H9 (cell line): ENCODE measurements at regions not wholly inside any gene's neighbourhood (a gene's known extent, or its start where the extent isn't known, plus 50 kb on each side); places are given as distances from the start of the nearest gene placed in this dataset.

Experiments used
- DNase-seq: peaks from one replicate; pipeline ENCODE4 v3.0.0-alpha.2; 2017
- H2AFZ ChIP-seq: one replicate; pipeline ENCODE4 v1.6.1; 2013; ENCODE audit warnings: mild to moderate bottlenecking, low read length, control low read depth, moderate library complexity
- H2AK5ac ChIP-seq: 2 replicates; pipeline ENCODE4 v1.6.1; 2013; ENCODE audit warnings: low read length, control low read depth, mixed read lengths; ENCODE audit not compliant: insufficient read length
- H2BK120ac ChIP-seq: one replicate; pipeline ENCODE4 v1.6.1; 2013; ENCODE audit warnings: low read depth, mild to moderate bottlenecking, low read length, control low read depth, inconsistent platforms; ENCODE audit not compliant: poor library complexity, severe bottlenecking
- H2BK12ac ChIP-seq: 2 replicates; pipeline ENCODE4 v1.6.1; 2013; ENCODE audit warnings: low read length, control low read depth, mixed read lengths, low read depth; ENCODE audit not compliant: insufficient read length
- H2BK15ac ChIP-seq: 2 replicates; pipeline ENCODE4 v1.6.1; 2013; ENCODE audit warnings: low read depth, low read length, control low read depth
- H2BK20ac ChIP-seq: one replicate; pipeline ENCODE4 v1.6.1; 2013; ENCODE audit warnings: low read depth, mild to moderate bottlenecking, low read length, control low read depth, inconsistent platforms; ENCODE audit not compliant: poor library complexity, severe bottlenecking
- H2BK5ac ChIP-seq: 2 replicates; pipeline ENCODE4 v1.6.1; 2013; ENCODE audit warnings: low read length, control low read depth, mixed read lengths; ENCODE audit not compliant: insufficient read length
- H3K14ac ChIP-seq: 2 replicates; pipeline ENCODE4 v1.6.1; 2013; ENCODE audit warnings: low read length, control low read depth; ENCODE audit not compliant: insufficient read depth
- H3K18ac ChIP-seq: 2 replicates; pipeline ENCODE4 v1.6.1; 2013; ENCODE audit warnings: low read depth, mild to moderate bottlenecking, mixed read lengths, low read length, control low read depth; ENCODE audit not compliant: insufficient read length
- H3K23ac ChIP-seq: 2 replicates; pipeline ENCODE4 v1.6.1; 2013; ENCODE audit warnings: low read length, control low read depth, mixed read lengths, low read depth; ENCODE audit not compliant: insufficient read length
- H3K23me2 ChIP-seq: 2 replicates; pipeline ENCODE4 v1.6.1; 2013; ENCODE audit warnings: low read depth, mild to moderate bottlenecking, mixed read lengths, low read length, control low read depth; ENCODE audit not compliant: insufficient read length, poor library complexity, severe bottlenecking
- H3K27ac ChIP-seq: 2 replicates; pipeline ENCODE4 v1.5.1; 2013; ENCODE audit warnings: low read length, control low read depth, mixed read lengths, low read depth; ENCODE audit not compliant: insufficient read length
- H3K27me3 ChIP-seq: 2 replicates; pipeline ENCODE4 v1.6.1; 2013; ENCODE audit warnings: low read length, control low read depth, inconsistent platforms; ENCODE audit not compliant: insufficient read depth
- H3K4ac ChIP-seq: 2 replicates; pipeline ENCODE4 v1.6.1; 2013; ENCODE audit warnings: low read depth, mild to moderate bottlenecking, control low read depth, inconsistent platforms, low read length, moderate library complexity
- H3K4me1 ChIP-seq: 2 replicates; pipeline ENCODE4 v1.6.1; 2013; ENCODE audit warnings: low read length, control low read depth, inconsistent platforms; ENCODE audit not compliant: insufficient read depth
- H3K4me2 ChIP-seq: 2 replicates; pipeline ENCODE4 v1.6.1; 2013; ENCODE audit warnings: low read length, control low read depth, mixed read lengths; ENCODE audit not compliant: insufficient read length, insufficient read depth
- H3K56ac ChIP-seq: 2 replicates; pipeline ENCODE4 v1.6.1; 2013; ENCODE audit warnings: low read depth, mild to moderate bottlenecking, mixed read lengths, low read length, control low read depth; ENCODE audit not compliant: insufficient read length
- H3K79me1 ChIP-seq: 2 replicates; pipeline ENCODE4 v1.6.1; 2013; ENCODE audit warnings: low read depth, mild to moderate bottlenecking, moderate library complexity, low read length, control low read depth, inconsistent platforms; ENCODE audit not compliant: insufficient read depth, poor library complexity, severe bottlenecking
- H3K79me2 ChIP-seq: 2 replicates; pipeline ENCODE4 v1.6.1; 2013; ENCODE audit warnings: low read length, control low read depth, inconsistent platforms; ENCODE audit not compliant: insufficient read depth
- H3K9ac ChIP-seq: 2 replicates; pipeline ENCODE4 v1.6.1; 2013; ENCODE audit warnings: low read length, control low read depth, mixed read lengths; ENCODE audit not compliant: insufficient read length; ENCODE audit errors: extremely low read depth
- H3K9me3 ChIP-seq: one replicate; pipeline ENCODE4 v1.6.1; 2013; ENCODE audit warnings: low read depth, low read length, inconsistent platforms; ENCODE audit not compliant: control insufficient read depth
- H3T11ph ChIP-seq: one replicate; pipeline ENCODE4 v1.6.1; 2013; ENCODE audit warnings: mild to moderate bottlenecking, low read length, control low read depth, inconsistent platforms
- H4K20me1 ChIP-seq: one replicate; pipeline ENCODE4 v1.6.1; 2013; ENCODE audit not compliant: control insufficient read depth, insufficient read length, insufficient read depth
- H4K5ac ChIP-seq: 2 replicates; pipeline ENCODE4 v1.6.1; 2013; ENCODE audit warnings: low read depth, mild to moderate bottlenecking, mixed read lengths, low read length, control low read depth; ENCODE audit not compliant: insufficient read length
- H4K8ac ChIP-seq: replicated peaks from 2 replicates; pipeline ENCODE4 v1.6.1; 2013; ENCODE audit warnings: low read length, control low read depth, mixed read lengths, low read depth; ENCODE audit not compliant: insufficient read length
- H4K91ac ChIP-seq: 2 replicates; pipeline ENCODE4 v1.6.1; 2013; ENCODE audit warnings: low read depth, mild to moderate bottlenecking, moderate library complexity, mixed read lengths, low read length, control low read depth; ENCODE audit not compliant: insufficient read length
- H3K27ac Mint-ChIP-seq, 3 experiments: 2 replicates in 2 of 3; 3 replicates in 1 of 3; pipeline ENCODE4 v1.8.0; 2020 to 2021; ENCODE audit warnings: mixed read lengths in 3 of 3, mild to moderate bottlenecking in 1 of 3, moderate library complexity in 1 of 3
- H3K27me3 Mint-ChIP-seq: 2 replicates; pipeline ENCODE4 v1.8.0; 2021; ENCODE audit warnings: low read depth, mild to moderate bottlenecking, moderate library complexity, mixed read lengths
- H3K36me3 Mint-ChIP-seq, 3 experiments: 2 replicates in 2 of 3; 3 replicates in 1 of 3; pipeline ENCODE4 v1.8.0; 2020 to 2021; ENCODE audit warnings: low read depth in 3 of 3, mixed read lengths in 3 of 3; ENCODE audit not compliant: insufficient read depth in 1 of 3
- H3K4me1 Mint-ChIP-seq, 2 experiments: 2 replicates each; pipeline ENCODE4 v1.8.0; 2020; ENCODE audit warnings: mixed read lengths in 2 of 2
- H3K4me3 Mint-ChIP-seq, 2 experiments: 2 replicates in 1 of 2; 3 replicates in 1 of 2; pipeline ENCODE4 v1.8.0; 2020 to 2021; ENCODE audit warnings: mild to moderate bottlenecking in 2 of 2, mixed read lengths in 2 of 2, moderate library complexity in 1 of 2
- H3K9me3 Mint-ChIP-seq, 2 experiments: 2 replicates in 1 of 2; 3 replicates in 1 of 2; pipeline ENCODE4 v1.8.0; 2020; ENCODE audit warnings: mild to moderate bottlenecking in 2 of 2, mixed read lengths in 2 of 2, moderate library complexity in 1 of 2
- WGBS: extraction: QIAGEN DNeasy Blood & Tissue Kit; methylation state at CpG from one replicate; pipeline ENCODE4 v1.1.7; 2013; ENCODE audit warnings: missing lambda C conversion rate, low lambda C conversion rate, mixed read lengths; ENCODE audit not compliant: insufficient read length; ENCODE audit errors: extremely low coverage; 5-methylcytosine and 5-hydroxymethylcytosine counted together
- TF ChIP-seq, protein P1 (sequence below): fragments of 200-600 bp; sonication (generic); conservative IDR thresholded peaks from 3 replicates; pipeline ENCODE4 v1.8.0; 2021; ENCODE audit warnings: antibody characterized with exemption, mild to moderate bottlenecking

GRCh38 chr1:98075626-98076025 is 154.8 kb upstream of the DPYD start:
- Histone ChIP-seq H4K8ac (no peak overlapping the region), H2BK20ac (no peak overlapping the region)

More at GRCh38 chr1:98075626-98076025, 154.8 kb upstream of the DPYD start:
- H4K91ac ChIP-seq = no peak overlapping the region
- no peak overlapping the region for H3K23ac ChIP-seq
- no peak overlapping the region for H3K27ac ChIP-seq
- no peak overlapping the region for H3K4ac ChIP-seq
- no peak overlapping the region for H3K4me2 ChIP-seq
- WGBS = no CpG with 5 or more reads among the region's 1 CpG
- H3K9me3 ChIP-seq = no peaks in the 10 kb centered on the region
- H2BK12ac ChIP-seq = no peak overlapping the region
- no peak overlapping the region for H2BK120ac ChIP-seq
- no peaks in the 10 kb centered on the region; the same call in 1 of the 2 replicates for H3K4me1 ChIP-seq
- Mint-ChIP-seq H3K4me3 (no peak overlapping the region), H3K36me3 (no peaks in the 10 kb centered on the region), H3K27ac (no peak overlapping the region), H3K4me1 (peaks cover 8% of the 10 kb centered on the region in 2 experiments), H3K27me3 (no peaks in the 10 kb centered on the region), H3K9me3 (no peaks in the 10 kb centered on the region)
- no peak overlapping the region for H2BK15ac ChIP-seq
- H3T11ph ChIP-seq = no peak overlapping the region
- TF ChIP-seq, protein P1, sequence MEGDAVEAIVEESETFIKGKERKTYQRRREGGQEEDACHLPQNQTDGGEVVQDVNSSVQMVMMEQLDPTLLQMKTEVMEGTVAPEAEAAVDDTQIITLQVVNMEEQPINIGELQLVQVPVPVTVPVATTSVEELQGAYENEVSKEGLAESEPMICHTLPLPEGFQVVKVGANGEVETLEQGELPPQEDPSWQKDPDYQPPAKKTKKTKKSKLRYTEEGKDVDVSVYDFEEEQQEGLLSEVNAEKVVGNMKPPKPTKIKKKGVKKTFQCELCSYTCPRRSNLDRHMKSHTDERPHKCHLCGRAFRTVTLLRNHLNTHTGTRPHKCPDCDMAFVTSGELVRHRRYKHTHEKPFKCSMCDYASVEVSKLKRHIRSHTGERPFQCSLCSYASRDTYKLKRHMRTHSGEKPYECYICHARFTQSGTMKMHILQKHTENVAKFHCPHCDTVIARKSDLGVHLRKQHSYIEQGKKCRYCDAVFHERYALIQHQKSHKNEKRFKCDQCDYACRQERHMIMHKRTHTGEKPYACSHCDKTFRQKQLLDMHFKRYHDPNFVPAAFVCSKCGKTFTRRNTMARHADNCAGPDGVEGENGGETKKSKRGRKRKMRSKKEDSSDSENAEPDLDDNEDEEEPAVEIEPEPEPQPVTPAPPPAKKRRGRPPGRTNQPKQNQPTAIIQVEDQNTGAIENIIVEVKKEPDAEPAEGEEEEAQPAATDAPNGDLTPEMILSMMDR = no peak
- no peaks in the 10 kb centered on the region for H3K79me2 ChIP-seq
- no peak for DNase-seq
- no peaks in the 10 kb centered on the region for H4K20me1 ChIP-seq
- H3K56ac ChIP-seq = no peak overlapping the region
- no peak overlapping the region for H2BK5ac ChIP-seq
- H3K18ac ChIP-seq = no peak overlapping the region
- no peak overlapping the region for H2AK5ac ChIP-seq
- H3K14ac ChIP-seq = no peak overlapping the region
- H3K23me2 ChIP-seq = no peaks in the 10 kb centered on the region
- no peak overlapping the region for H4K5ac ChIP-seq
- H3K79me1 ChIP-seq = no peaks in the 10 kb centered on the region
- no peaks in the 10 kb centered on the region for H3K27me3 ChIP-seq
- H2AFZ ChIP-seq = no peak overlapping the region
- H3K9ac ChIP-seq = no peak overlapping the region
